ENCODE measurements at regions not wholly inside any gene's neighbourhood (a gene's known extent, or its start where the extent isn't known, plus 50 kb on each side); places are given as distances from the start of the nearest gene placed in this dataset.
"Not testable (repeated sequence)": the region's sequence is repeated elsewhere in the genome, so short reads cannot be mapped to it uniquely, and the experiment has no call there.

GRCh38 chr3:103166890-103167289 lies 732.1 kb downstream of the ZPLD1 start:
- TF ChIP-seq POLR2A (IDR thresholded peaks at IDR 0.05; ENCODE audit: low read length), result no peak
- no peak for TF ChIP-seq GATA1 (IDR thresholded peaks at IDR 0.05; ENCODE audit: low read depth, low read length)
- DNase-seq, result no peak

GRCh38 chr3:103167850-103168249 lies 733.0 kb downstream of the ZPLD1 start:
- DNase-seq, result no peak
- TF ChIP-seq GATA1 (IDR thresholded peaks at IDR 0.05; ENCODE audit: low read depth, low read length) (no peak), POLR2A (IDR thresholded peaks at IDR 0.05; ENCODE audit: low read length) (no peak)

- DNase-seq, result no peak
- TF ChIP-seq POLR2A (IDR thresholded peaks at IDR 0.05; ENCODE audit: low read length), result no peak
These were observed 734.5 kb downstream of the ZPLD1 start for GRCh38 chr3:103169289-103169688.

GRCh38 chr3:103170651-103171050 lies 735.8 kb downstream of the ZPLD1 start:
- no peak for DNase-seq
- TF ChIP-seq GATA1 (IDR thresholded peaks at IDR 0.05; ENCODE audit: low read depth, low read length), result no peak
- no peak for TF ChIP-seq POLR2A (IDR thresholded peaks at IDR 0.05; ENCODE audit: low read length)

GRCh38 chr3:103173940-103174339 lies 739.1 kb downstream of the ZPLD1 start:
- DNase-seq, result no peak
- no peak for TF ChIP-seq POLR2A (IDR thresholded peaks at IDR 0.05; ENCODE audit: low read length)

- DNase-seq, result no peak
- TF ChIP-seq GATA1 (IDR thresholded peaks at IDR 0.05; ENCODE audit: low read depth, low read length), result no peak
- no peak for TF ChIP-seq POLR2A (IDR thresholded peaks at IDR 0.05; ENCODE audit: low read length)
These were observed 746.3 kb downstream of the ZPLD1 start for GRCh38 chr3:103181160-103181559.

- TF ChIP-seq POLR2A (IDR thresholded peaks at IDR 0.05; ENCODE audit: low read length), result no peak
- TF ChIP-seq GATA1 (IDR thresholded peaks at IDR 0.05; ENCODE audit: low read depth, low read length), result no peak
- no peak for DNase-seq
These were observed 750.0 kb downstream of the ZPLD1 start for GRCh38 chr3:103184772-103185171.

- DNase-seq, result no peak
- no peak for TF ChIP-seq GATA1 (IDR thresholded peaks at IDR 0.05; ENCODE audit: low read depth, low read length)
- TF ChIP-seq POLR2A (IDR thresholded peaks at IDR 0.05; ENCODE audit: low read length), result no peak
These were observed 755.1 kb downstream of the ZPLD1 start for GRCh38 chr3:103189941-103190340.

- TF ChIP-seq GATA1 (IDR thresholded peaks at IDR 0.05; ENCODE audit: low read depth, low read length) (no peak), POLR2A (IDR thresholded peaks at IDR 0.05; ENCODE audit: low read length) (no peak)
- DNase-seq, result no peak
These were observed 760.4 kb downstream of the ZPLD1 start for GRCh38 chr3:103195216-103195615.

- TF ChIP-seq POLR2A (IDR thresholded peaks at IDR 0.05; ENCODE audit: low read length) (no peak), GATA1 (IDR thresholded peaks at IDR 0.05; ENCODE audit: low read depth, low read length) (no peak)
- no peak for DNase-seq
These were observed 768.6 kb downstream of the ZPLD1 start for GRCh38 chr3:103203441-103203840.

GRCh38 chr3:103210583-103210982 lies 775.8 kb downstream of the ZPLD1 start:
- TF ChIP-seq GATA1 (IDR thresholded peaks at IDR 0.05; ENCODE audit: low read depth, low read length) (no peak), POLR2A (IDR thresholded peaks at IDR 0.05; ENCODE audit: low read length) (no peak)
- no peak for DNase-seq

- no peak for DNase-seq
- TF ChIP-seq GATA1 (IDR thresholded peaks at IDR 0.05; ENCODE audit: low read depth, low read length) (no peak), POLR2A (IDR thresholded peaks at IDR 0.05; ENCODE audit: low read length) (no peak)
These were observed 783.3 kb downstream of the ZPLD1 start for GRCh38 chr3:103218146-103218545.

- TF ChIP-seq POLR2A (IDR thresholded peaks at IDR 0.05; ENCODE audit: low read length) (no peak), GATA1 (IDR thresholded peaks at IDR 0.05; ENCODE audit: low read depth, low read length) (no peak)
- no peak for DNase-seq
These were observed 784.0 kb downstream of the ZPLD1 start for GRCh38 chr3:103218793-103219192.

- no peak for DNase-seq
- TF ChIP-seq GATA1 (IDR thresholded peaks at IDR 0.05; ENCODE audit: low read depth, low read length), result no peak
- no peak for TF ChIP-seq POLR2A (IDR thresholded peaks at IDR 0.05; ENCODE audit: low read length)
These were observed 792.8 kb downstream of the ZPLD1 start for GRCh38 chr3:103227651-103228050.

- no peak for TF ChIP-seq POLR2A (IDR thresholded peaks at IDR 0.05; ENCODE audit: low read length)
- TF ChIP-seq GATA1 (IDR thresholded peaks at IDR 0.05; ENCODE audit: low read depth, low read length), result no peak
- DNase-seq, result no peak
These were observed 812.6 kb downstream of the ZPLD1 start for GRCh38 chr3:103247459-103247858.

GRCh38 chr3:103254827-103255226 lies 820.0 kb downstream of the ZPLD1 start:
- not testable (repeated sequence) for DNase-seq
